ENCODE measurements at regions not wholly inside any gene's neighbourhood (a gene's known extent, or its start where the extent isn't known, plus 50 kb on each side); places are given as distances from the start of the nearest gene placed in this dataset.

DNA sequence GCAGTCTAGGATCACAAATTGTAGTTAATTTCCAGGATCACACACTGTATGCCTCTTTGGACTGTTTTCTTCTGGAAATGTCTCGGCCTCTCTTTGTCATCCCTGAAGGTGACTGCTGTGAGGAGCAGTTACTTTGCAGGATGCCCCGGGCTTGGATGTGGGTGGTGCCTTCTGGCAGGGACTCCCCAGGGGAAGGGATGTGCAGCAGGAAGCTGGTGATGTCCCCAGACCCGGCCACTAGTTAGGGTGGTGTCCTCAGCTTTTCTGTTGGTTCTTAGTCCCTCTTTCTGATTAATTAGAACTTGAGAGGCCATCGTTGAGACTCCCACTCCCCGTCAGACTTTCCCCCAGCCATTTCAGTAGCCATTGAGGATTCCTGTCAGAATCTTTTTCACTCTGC lies 286.6 kb upstream of the HDAC4 start:
- 60 to 78% methylated on average over 5 of the region's 5 CpGs for WGBS, 2 donors
- no peaks in the 10 kb centered on the region for H3K27me3 ChIP-seq
- intact Hi-C loops (cut with DNase I) = no loop called here
- H3K4me3 ChIP-seq = no peak overlapping the region
- FAIRE-seq (no peak), ATAC-seq (no peak), DNase-seq (peak in 1 of 6 donors; percentile 19)
- H3K27ac ChIP-seq = no peak overlapping the region
- H3K36me3 ChIP-seq = no peaks in the 10 kb centered on the region
- no peaks in the 10 kb centered on the region for H3K9me3 ChIP-seq
- no peaks in the 10 kb centered on the region for H3K4me1 ChIP-seq
- TF ChIP-seq CTCF (IDR thresholded peaks at IDR 0.05) = no peak

GRCh38 chr2:239685965-239686364 lies 285.1 kb upstream of the HDAC4 start:
- H3K27ac ChIP-seq = no peak overlapping the region
- no peak for TF ChIP-seq CTCF (IDR thresholded peaks at IDR 0.05)
- no peaks in the 10 kb centered on the region for H3K36me3 ChIP-seq
- no peak overlapping the region for H3K4me3 ChIP-seq
- FAIRE-seq (no peak), ATAC-seq (no peak), DNase-seq (no peak)
- no peaks in the 10 kb centered on the region for H3K9me3 ChIP-seq
- 42 to 54% methylated on average over 3 of the region's 3 CpGs for WGBS, 2 donors
- no peaks in the 10 kb centered on the region for H3K27me3 ChIP-seq
- intact Hi-C loops (cut with DNase I) = no loop called here
- H3K4me1 ChIP-seq = no peaks in the 10 kb centered on the region

DNA sequence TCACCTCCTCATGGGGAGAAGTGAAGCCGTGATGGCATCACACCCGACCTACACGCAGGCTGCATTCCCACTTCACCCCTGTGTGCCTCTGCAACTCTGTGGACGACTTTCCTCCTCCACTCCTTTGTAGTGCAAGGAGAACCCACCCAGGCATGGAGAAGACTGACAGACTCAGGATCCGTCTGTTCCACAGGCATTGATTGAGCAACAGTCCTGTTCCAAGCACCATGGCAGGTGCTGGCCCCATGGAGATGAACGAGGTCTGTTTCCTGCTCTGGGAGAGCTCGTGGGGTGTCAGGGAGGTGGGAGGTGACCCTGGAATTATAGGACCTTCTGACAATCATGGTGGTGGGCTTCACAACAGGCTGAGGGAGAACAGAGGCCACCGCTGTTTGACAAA lies 284.7 kb upstream of the HDAC4 start:
- DNase-seq (peak in 1 of 6 donors; percentile 25), FAIRE-seq (no peak), ATAC-seq (no peak)
- 64 to 68% methylated on average over 8 of the region's 8 CpGs for WGBS, 2 donors
- Histone ChIP-seq H3K4me1 (no peaks in the 10 kb centered on the region), H3K4me3 (no peak overlapping the region), H3K27me3 (no peaks in the 10 kb centered on the region), H3K36me3 (no peaks in the 10 kb centered on the region), H3K27ac (no peak overlapping the region), H3K9me3 (no peaks in the 10 kb centered on the region)
- TF ChIP-seq CTCF (IDR thresholded peaks at IDR 0.05) = no peak
- intact Hi-C loops (cut with DNase I) = no loop called here

DNA sequence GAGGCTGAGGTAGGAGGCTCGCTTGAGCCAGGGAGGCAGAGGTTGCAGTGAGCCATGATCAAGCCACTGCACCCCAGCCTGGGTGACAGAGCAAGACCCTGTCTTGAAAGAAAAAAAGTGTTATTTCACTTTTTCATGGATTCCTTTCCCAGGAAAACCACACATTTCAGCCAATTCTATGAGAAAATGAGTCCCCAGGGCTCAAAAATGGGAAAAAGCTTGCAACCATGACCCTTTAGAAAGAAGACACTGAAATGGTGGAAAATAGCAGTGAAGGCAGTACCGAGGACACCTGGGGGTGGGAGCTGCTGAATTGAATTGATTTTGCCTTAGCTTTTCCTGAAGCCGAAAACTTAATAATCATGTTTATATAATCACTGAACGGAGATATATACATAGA lies 284.2 kb upstream of the HDAC4 start:
- Histone ChIP-seq H3K36me3 (no peaks in the 10 kb centered on the region), H3K4me3 (no peak overlapping the region), H3K4me1 (no peaks in the 10 kb centered on the region), H3K27ac (no peak overlapping the region), H3K27me3 (no peaks in the 10 kb centered on the region), H3K9me3 (no peaks in the 10 kb centered on the region)
- ATAC-seq (no peak), DNase-seq (no peak), FAIRE-seq (no peak)
- intact Hi-C loops (cut with DNase I) = no loop called here
- whole genome bisulfite sequencing, 2 donors = 73 to 78% methylated on average over 4 of the region's 4 CpGs
- no peak for TF ChIP-seq CTCF (IDR thresholded peaks at IDR 0.05)

DNA sequence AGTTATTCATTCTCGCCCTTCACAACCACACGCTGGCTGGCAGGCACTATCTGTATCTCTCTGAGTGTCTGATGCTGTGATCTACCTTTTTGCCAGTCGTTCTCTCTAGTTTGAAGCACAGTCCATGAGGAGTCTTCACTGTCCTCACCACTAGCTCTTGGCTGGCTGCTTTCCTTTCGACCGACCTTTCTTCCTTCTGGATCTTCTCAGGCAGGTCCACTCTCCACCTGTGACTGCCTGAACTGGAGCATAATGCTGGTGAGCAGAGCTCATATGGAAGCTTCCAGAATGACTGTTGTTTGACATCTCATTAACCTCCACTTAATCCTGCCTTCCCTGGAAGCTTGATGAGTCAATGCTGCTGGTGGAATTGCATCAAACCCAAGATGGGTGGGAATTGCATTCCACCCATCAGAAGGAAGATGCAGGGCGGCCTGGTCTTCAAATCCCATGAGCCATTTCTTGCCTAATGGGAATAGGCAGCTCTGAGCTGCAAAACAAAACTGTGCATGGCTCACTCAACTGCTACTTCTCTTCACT lies 283.5 kb upstream of the HDAC4 start:
- DNase-seq (no peak), FAIRE-seq (no peak), ATAC-seq (no peak)
- Histone ChIP-seq H3K27me3 (no peaks in the 10 kb centered on the region), H3K27ac (no peak overlapping the region), H3K36me3 (no peaks in the 10 kb centered on the region), H3K4me3 (no peak overlapping the region), H3K9me3 (no peaks in the 10 kb centered on the region), H3K4me1 (no peaks in the 10 kb centered on the region)
- TF ChIP-seq CTCF (IDR thresholded peaks at IDR 0.05) = no peak
- 79 to 81% methylated on average over 6 of the region's 6 CpGs for WGBS, 2 donors
- intact Hi-C loops (cut with DNase I) = no loop called here

All from pancreas (tissue), 10 donors.